OCI-LY3 (cell line): ENCODE measurements at regions not wholly inside any gene's neighbourhood (a gene's known extent, or its start where the extent isn't known, plus 50 kb on each side); places are given as distances from the start of the nearest gene placed in this dataset.

Experiments
- EZH2phosphoT487 ChIP-seq: fragments of 200-600 bp; shearing (Covaris generic); IDR thresholded peaks from 2 replicates; pipeline ENCODE4 v1.6.1; 2018; ENCODE audit warnings: antibody characterized with exemption, mixed run types, low read depth
- TF ChIP-seq, protein P1 (sequence below): fragments of 200-600, 300-600 bp; sonication (generic); IDR thresholded peaks from 2 replicates; pipeline ENCODE4 v1.5.1; 2014; ENCODE audit warnings: antibody characterized with exemption, low read length, low read depth

DNA sequence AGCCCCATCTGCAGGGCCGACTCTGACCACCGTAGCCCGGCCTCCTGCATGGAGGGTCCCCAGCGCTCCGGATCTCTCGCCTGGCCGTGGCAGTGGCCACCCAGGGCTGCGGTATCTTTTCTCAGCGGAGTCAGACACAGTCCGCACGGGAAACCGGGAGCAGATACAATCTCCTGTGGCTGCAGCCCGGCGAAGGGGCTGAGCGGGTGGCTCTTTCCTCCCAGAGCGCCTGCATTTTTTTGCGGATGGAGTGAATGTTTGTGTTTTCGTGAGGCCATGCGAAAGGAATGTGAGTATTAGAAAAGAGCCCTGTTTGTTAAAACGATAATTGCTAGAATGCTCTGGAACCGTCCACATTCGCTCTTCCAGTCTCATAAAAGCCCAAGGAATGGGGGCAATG, 53.4 kb upstream of the PTCH1 start:
- TF ChIP-seq, protein P1, sequence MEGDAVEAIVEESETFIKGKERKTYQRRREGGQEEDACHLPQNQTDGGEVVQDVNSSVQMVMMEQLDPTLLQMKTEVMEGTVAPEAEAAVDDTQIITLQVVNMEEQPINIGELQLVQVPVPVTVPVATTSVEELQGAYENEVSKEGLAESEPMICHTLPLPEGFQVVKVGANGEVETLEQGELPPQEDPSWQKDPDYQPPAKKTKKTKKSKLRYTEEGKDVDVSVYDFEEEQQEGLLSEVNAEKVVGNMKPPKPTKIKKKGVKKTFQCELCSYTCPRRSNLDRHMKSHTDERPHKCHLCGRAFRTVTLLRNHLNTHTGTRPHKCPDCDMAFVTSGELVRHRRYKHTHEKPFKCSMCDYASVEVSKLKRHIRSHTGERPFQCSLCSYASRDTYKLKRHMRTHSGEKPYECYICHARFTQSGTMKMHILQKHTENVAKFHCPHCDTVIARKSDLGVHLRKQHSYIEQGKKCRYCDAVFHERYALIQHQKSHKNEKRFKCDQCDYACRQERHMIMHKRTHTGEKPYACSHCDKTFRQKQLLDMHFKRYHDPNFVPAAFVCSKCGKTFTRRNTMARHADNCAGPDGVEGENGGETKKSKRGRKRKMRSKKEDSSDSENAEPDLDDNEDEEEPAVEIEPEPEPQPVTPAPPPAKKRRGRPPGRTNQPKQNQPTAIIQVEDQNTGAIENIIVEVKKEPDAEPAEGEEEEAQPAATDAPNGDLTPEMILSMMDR, result no peak
- no peak for TF ChIP-seq EZH2phosphoT487
